ENCODE measurements at regions not wholly inside any gene's neighbourhood (a gene's known extent, or its start where the extent isn't known, plus 50 kb on each side); places are given as distances from the start of the nearest gene placed in this dataset.

DNA sequence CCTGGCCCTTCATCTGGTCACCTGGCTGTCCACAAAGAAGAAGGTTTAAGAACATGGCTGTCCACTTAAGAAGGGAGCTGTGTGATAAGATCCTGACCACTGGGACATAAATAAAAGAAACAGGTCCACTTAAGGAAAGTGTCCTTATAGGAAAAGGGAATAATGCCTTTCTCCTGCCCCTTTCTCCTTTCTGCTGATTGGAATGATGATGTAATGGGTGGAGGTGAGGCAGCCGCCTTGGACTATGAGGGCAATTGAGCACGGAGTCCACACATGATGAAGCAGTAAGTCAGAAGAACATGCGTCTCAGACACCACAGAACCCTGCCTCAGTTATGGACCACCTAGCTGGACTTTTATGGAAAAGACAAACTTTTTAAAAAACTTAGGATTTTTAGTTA lies 401.1 kb downstream of the SHANK2 start:
- Histone ChIP-seq H3K36me3 (ENCODE audit: insufficient read depth in 1 of 2, low read depth in 1 of 2) (no peaks in the 10 kb centered on the region), H3K27me3 (ENCODE audit: insufficient read depth in 3 of 3, low read length in 2 of 3) (peaks cover 0 to 19% (median 6%) of the 10 kb centered on the region in 3 donors), H3K4me3 (no peak overlapping the region), H3K27ac (no peak overlapping the region), H3K4me1 (no peaks in the 10 kb centered on the region), H3K9me3 (no peaks in the 10 kb centered on the region)
- WGBS, 3 donors, result 94 to 100% (median 97%) methylated on average over 3 of the region's 3 CpGs
- TF ChIP-seq, protein P1, sequence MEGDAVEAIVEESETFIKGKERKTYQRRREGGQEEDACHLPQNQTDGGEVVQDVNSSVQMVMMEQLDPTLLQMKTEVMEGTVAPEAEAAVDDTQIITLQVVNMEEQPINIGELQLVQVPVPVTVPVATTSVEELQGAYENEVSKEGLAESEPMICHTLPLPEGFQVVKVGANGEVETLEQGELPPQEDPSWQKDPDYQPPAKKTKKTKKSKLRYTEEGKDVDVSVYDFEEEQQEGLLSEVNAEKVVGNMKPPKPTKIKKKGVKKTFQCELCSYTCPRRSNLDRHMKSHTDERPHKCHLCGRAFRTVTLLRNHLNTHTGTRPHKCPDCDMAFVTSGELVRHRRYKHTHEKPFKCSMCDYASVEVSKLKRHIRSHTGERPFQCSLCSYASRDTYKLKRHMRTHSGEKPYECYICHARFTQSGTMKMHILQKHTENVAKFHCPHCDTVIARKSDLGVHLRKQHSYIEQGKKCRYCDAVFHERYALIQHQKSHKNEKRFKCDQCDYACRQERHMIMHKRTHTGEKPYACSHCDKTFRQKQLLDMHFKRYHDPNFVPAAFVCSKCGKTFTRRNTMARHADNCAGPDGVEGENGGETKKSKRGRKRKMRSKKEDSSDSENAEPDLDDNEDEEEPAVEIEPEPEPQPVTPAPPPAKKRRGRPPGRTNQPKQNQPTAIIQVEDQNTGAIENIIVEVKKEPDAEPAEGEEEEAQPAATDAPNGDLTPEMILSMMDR (IDR thresholded peaks at IDR 0.05), result no peak
- ATAC-seq (no peak), DNase-seq (no peak)
- intact Hi-C loops (cut with DNase I), result no loop called here

DNA sequence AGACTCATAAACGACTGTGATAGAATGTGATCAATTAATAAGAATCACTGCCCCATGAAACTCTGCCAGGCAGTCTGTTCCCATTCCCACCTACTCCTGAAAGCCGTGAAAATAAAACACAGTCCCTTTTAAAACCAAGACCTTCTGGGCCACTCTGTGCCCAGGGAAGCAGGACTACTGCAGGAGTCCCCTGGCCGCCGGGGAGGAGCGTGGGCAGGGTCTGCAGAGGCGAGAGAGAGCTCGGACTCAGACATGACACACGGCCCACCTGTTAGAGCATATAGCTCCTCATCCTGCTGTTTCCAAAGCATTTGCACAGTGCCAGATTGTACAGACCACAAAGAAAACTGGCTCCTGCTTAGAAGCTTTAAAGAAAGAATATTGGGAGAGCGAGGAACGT lies 400.5 kb downstream of the SHANK2 start:
- Histone ChIP-seq H3K4me3 (no peak overlapping the region), H3K36me3 (ENCODE audit: insufficient read depth in 1 of 2, low read depth in 1 of 2) (no peaks in the 10 kb centered on the region), H3K9me3 (no peaks in the 10 kb centered on the region), H3K27ac (no peak overlapping the region), H3K27me3 (ENCODE audit: insufficient read depth in 3 of 3, low read length in 2 of 3) (peaks cover 0 to 18% (median 4%) of the 10 kb centered on the region in 3 donors), H3K4me1 (no peaks in the 10 kb centered on the region)
- DNase-seq, result no peak
- ATAC-seq, result no peak
- intact Hi-C loops (cut with DNase I), result no loop called here
- TF ChIP-seq, protein P1 (IDR thresholded peaks at IDR 0.05), result no peak
- 79 to 84% (median 81%) methylated on average over 10 of the region's 10 CpGs for WGBS, 3 donors

DNA sequence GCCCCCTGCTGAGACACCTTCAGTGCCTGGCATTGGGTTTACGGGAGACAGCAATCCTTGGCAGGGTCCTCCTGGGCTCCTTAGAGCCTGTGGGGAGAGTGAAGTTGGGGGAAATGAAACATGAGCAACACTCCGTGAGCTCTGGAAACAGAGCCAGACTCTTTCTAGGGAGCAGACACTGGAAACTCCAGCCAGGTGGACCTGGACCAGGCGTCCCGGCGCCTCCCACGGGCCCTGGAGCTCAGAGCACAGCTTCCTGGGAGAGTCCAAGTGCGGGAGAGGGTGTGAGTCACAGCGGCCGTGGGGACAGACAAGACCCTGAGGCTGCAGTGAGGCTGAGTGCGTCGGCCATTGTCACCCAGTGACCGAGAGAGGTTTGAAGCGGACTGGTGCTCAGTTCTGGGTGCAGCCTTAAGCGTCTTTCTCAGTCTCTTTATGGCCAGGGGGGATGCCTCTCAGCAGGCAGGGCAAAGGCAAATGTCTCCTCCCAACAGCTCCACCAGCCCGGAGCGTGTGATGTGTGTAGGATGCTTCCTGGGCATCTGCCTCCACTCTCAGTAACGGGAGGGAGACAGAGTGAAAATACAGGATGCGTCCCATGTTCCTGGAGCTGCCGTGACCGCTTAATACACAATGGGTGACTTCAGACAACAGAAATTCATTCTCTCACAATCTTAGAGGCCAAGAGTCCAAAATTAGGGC lies 399.2 kb downstream of the SHANK2 start:
- Histone ChIP-seq H3K27ac (no peak overlapping the region), H3K4me1 (no peaks in the 10 kb centered on the region), H3K4me3 (no peak overlapping the region), H3K9me3 (no peaks in the 10 kb centered on the region), H3K27me3 (ENCODE audit: insufficient read depth in 3 of 3, low read length in 2 of 3) (peaks cover 0 to 14% (median 2%) of the 10 kb centered on the region in 3 donors), H3K36me3 (ENCODE audit: insufficient read depth in 1 of 2, low read depth in 1 of 2) (no peaks in the 10 kb centered on the region)
- no peak for ATAC-seq
- WGBS, 3 donors, result 65 to 68% (median 67%) methylated on average over 19 to 20 of the region's 20 CpGs
- intact Hi-C loops (cut with DNase I), result no loop called here
- peak in 1 of 2 donors; percentile 24 for DNase-seq
- TF ChIP-seq, protein P1 (IDR thresholded peaks at IDR 0.05), result no peak

DNA sequence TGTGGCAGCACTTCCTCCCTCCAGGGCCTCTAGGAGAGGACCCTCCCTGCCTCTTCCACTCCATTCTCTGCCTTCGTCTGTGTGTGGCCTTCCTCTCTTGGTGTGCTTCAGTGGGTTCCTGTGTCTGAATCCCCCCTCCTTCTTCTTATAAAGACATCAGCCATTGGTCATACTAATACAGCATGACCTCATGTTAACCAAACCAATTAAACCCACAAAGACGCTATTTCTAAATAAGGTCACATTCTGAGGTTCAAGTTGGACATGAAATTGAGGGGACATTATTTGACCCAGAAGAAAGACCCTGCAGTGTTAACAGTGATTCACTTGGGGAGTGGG lies 398.6 kb downstream of the SHANK2 start:
- H3K36me3 ChIP-seq (ENCODE audit: insufficient read depth in 1 of 2, low read depth in 1 of 2), result no peaks in the 10 kb centered on the region
- intact Hi-C loops (cut with DNase I), result no loop called here
- TF ChIP-seq, protein P1 (IDR thresholded peaks at IDR 0.05), result no peak
- DNase-seq (no peak), ATAC-seq (no peak)
- no peak overlapping the region for H3K27ac ChIP-seq
- WGBS, 3 donors, result 79 to 88% (median 85%) methylated on average over 2 of the region's 2 CpGs
- no peak overlapping the region for H3K4me3 ChIP-seq
- peaks cover 0 to 14% (median 2%) of the 10 kb centered on the region in 3 donors for H3K27me3 ChIP-seq (ENCODE audit: insufficient read depth in 3 of 3, low read length in 2 of 3)
- no peaks in the 10 kb centered on the region for H3K9me3 ChIP-seq
- no peaks in the 10 kb centered on the region for H3K4me1 ChIP-seq

DNA sequence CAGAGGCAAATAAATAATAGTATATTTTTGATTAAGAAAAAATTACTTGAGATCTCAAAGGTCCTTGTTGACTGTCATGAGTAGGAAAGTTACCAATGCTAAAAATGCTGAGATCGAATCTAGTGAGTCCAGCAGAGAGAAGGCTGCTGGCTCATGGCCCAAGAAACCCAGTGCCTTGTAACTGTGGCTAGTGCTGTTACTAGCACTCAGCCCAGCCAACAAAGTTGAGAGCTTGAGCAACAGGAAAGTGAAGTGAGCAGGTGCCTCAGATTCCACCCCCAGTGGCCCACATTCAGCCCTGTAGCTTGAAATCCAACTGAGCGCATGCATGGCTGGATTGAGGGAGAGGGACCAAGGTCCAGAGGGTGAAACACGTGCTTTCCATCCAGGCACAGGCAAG lies 398.2 kb downstream of the SHANK2 start:
- Histone ChIP-seq H3K4me1 (no peaks in the 10 kb centered on the region), H3K4me3 (no peak overlapping the region), H3K27me3 (ENCODE audit: insufficient read depth in 3 of 3, low read length in 2 of 3) (peaks cover 0 to 14% (median 2%) of the 10 kb centered on the region in 3 donors), H3K27ac (no peak overlapping the region), H3K36me3 (ENCODE audit: insufficient read depth in 1 of 2, low read depth in 1 of 2) (no peaks in the 10 kb centered on the region), H3K9me3 (no peaks in the 10 kb centered on the region)
- intact Hi-C loops (cut with DNase I), result no loop called here
- peak in 1 of 2 donors; percentile 3 for DNase-seq
- 54 to 76% (median 68%) methylated on average over 3 of the region's 3 CpGs for WGBS, 3 donors
- peak in 1 of 4 donors; percentile 47 for ATAC-seq
- TF ChIP-seq, protein P1 (IDR thresholded peaks at IDR 0.05), result no peak
